Natural killer cell treated with Interleukin-12 subunit alpha and Interleukin-12 subunit beta and Interleukin-15 and Interleukin-18, amount 100 ng/mL, for 72 hours (primary cell): ENCODE measurements at regions not wholly inside any gene's neighbourhood (a gene's known extent, or its start where the extent isn't known, plus 50 kb on each side); places are given as distances from the start of the nearest gene placed in this dataset.

Source experiments
- ATAC-seq, 2 donors: fragments of 150-1000 bp; cut with Tn5 transposase in 1 of 2; sonication (Bioruptor Pico), chemical (Tn5 transposase) in 1 of 2; 2 replicates each; pipeline ENCODE4 v1.10.0; 2021
- DNase-seq: peaks from one replicate; pipeline ENCODE4 v3.0.0; 2022; ENCODE audit warnings: low spot score
- H3K27ac Mint-ChIP-seq, 2 donors: 1 replicate in 1 of 2; 2 replicates in 1 of 2; pipeline ENCODE4 v1.8.0; 2022; ENCODE audit warnings: mixed read lengths in 2 of 2, mild to moderate bottlenecking in 1 of 2, moderate library complexity in 1 of 2
- H3K27me3 Mint-ChIP-seq, 2 donors: 1 replicate in 1 of 2; 2 replicates in 1 of 2; pipeline ENCODE4 v1.8.0; 2022; ENCODE audit warnings: mixed read lengths in 2 of 2
- H3K36me3 Mint-ChIP-seq: one replicate; pipeline ENCODE4 v1.8.0; 2022; ENCODE audit warnings: mixed read lengths
- H3K4me1 Mint-ChIP-seq, 2 donors: 1 replicate in 1 of 2; 2 replicates in 1 of 2; pipeline ENCODE4 v1.8.0; 2022; ENCODE audit warnings: low read depth in 2 of 2, mixed read lengths in 2 of 2, mild to moderate bottlenecking in 1 of 2
- H3K4me3 Mint-ChIP-seq: one replicate; pipeline ENCODE4 v1.8.0; 2022; ENCODE audit warnings: mixed read lengths
- H3K9me3 Mint-ChIP-seq: 2 replicates; pipeline ENCODE4 v1.8.0; 2022; ENCODE audit warnings: mixed read lengths

- Mint-ChIP-seq H3K9me3 (peaks cover 14% of the 10 kb centered on the region), H3K4me1 (no peaks in the 10 kb centered on the region), H3K27ac (no peak overlapping the region), H3K27me3 (no peaks in the 10 kb centered on the region), H3K36me3 (no peaks in the 10 kb centered on the region), H3K4me3 (no peak overlapping the region)
- DNase-seq (no peak), ATAC-seq (no peak)
Measured at GRCh38 chr21:16873176-16873575, 639.7 kb upstream of the CXADR start.

GRCh38 chr21:16873596-16873995, 639.2 kb upstream of the CXADR start:
- Mint-ChIP-seq H3K9me3 (peaks cover 14% of the 10 kb centered on the region), H3K27ac (no peak overlapping the region), H3K4me3 (no peak overlapping the region), H3K36me3 (no peaks in the 10 kb centered on the region), H3K27me3 (no peaks in the 10 kb centered on the region), H3K4me1 (no peaks in the 10 kb centered on the region)
- no peak for DNase-seq
- no peak for ATAC-seq

GRCh38 chr21:16879479-16879878, 633.4 kb upstream of the CXADR start:
- H3K27ac Mint-ChIP-seq, result no peak overlapping the region
- no peak for DNase-seq
- no peak overlapping the region for H3K4me3 Mint-ChIP-seq
- ATAC-seq, result no peak
- no peaks in the 10 kb centered on the region for H3K4me1 Mint-ChIP-seq
- no peaks in the 10 kb centered on the region for H3K27me3 Mint-ChIP-seq
- H3K9me3 Mint-ChIP-seq, result peaks cover 37% of the 10 kb centered on the region
- H3K36me3 Mint-ChIP-seq, result peaks cover 23% of the 10 kb centered on the region

GRCh38 chr21:16891821-16892220, 621.0 kb upstream of the CXADR start:
- Mint-ChIP-seq H3K27ac (no peak overlapping the region), H3K36me3 (peaks cover 10% of the 10 kb centered on the region), H3K4me1 (no peaks in the 10 kb centered on the region), H3K9me3 (peaks cover 18% of the 10 kb centered on the region), H3K4me3 (no peak overlapping the region), H3K27me3 (no peaks in the 10 kb centered on the region)
- no peak for ATAC-seq
- no peak for DNase-seq

DNA sequence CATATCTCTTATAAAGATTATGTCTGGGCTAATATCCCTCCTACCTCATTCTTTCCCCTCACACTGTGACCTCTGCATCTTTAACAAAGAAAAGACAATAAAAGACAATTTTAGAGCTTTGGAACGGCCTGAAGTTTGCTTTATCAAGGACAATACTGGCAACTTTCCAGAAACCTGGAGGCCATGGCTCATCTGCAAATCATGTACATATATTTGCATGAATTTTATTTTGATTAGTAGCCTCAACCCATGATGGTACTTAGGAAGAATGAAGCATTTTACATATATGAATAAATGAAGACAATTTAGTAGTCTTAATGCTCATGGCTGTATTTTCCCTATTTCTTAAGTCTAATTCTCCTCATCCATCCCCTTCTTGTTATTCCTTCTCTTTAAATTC, 612.2 kb upstream of the CXADR start:
- Mint-ChIP-seq H3K36me3 (peaks cover 1% of the 10 kb centered on the region), H3K4me1 (no peaks in the 10 kb centered on the region), H3K27me3 (no peaks in the 10 kb centered on the region), H3K27ac (no peak overlapping the region), H3K4me3 (no peak overlapping the region), H3K9me3 (peaks cover 14% of the 10 kb centered on the region)
- no peak for DNase-seq
- ATAC-seq, result no peak

GRCh38 chr21:16908077-16908476, 604.8 kb upstream of the CXADR start:
- no peak overlapping the region for H3K4me3 Mint-ChIP-seq

DNA sequence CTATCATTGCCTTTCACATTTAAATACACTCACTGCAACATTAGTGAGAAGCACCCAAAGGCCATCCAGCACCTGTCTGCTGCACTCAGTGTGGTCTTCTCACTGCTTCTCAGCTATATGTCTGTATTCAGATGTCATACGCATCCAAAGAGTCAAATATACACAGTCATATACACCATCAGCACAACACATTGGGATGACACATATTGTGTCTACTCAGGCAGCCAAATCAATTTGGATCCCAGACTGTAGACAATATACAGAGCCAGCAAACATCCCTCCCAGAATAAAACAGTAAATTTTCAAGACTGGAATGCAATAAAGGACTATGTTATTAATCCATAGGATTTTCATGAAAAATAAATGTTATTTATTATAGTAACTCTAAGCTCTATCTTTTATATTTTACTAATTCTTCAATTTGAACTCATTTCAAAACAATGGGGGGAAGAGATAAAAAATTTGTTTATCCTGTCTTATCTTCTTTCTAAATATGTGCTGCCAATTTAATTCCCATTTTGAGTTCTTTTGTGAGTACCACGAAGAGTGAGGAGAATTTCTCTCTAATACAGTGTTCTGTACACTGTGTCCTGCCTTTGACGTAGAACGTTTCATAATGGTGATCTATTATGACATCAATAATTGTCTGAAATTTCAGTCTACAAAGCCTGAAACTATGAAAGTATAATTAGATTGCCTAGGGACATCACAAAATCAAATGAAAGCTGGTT, 602.2 kb upstream of the CXADR start:
- Mint-ChIP-seq H3K36me3 (peaks cover 25% of the 10 kb centered on the region), H3K9me3 (peaks cover 25% of the 10 kb centered on the region), H3K4me1 (no peaks in the 10 kb centered on the region), H3K27me3 (no peaks in the 10 kb centered on the region), H3K4me3 (no peak overlapping the region), H3K27ac (no peak overlapping the region)
- DNase-seq (no peak), ATAC-seq (no peak)

More at GRCh38 chr21:16908077-16908476, 604.8 kb upstream of the CXADR start:
- ATAC-seq (no peak), DNase-seq (no peak)
- Mint-ChIP-seq H3K27me3 (no peaks in the 10 kb centered on the region), H3K36me3 (peaks cover 12% of the 10 kb centered on the region), H3K4me1 (no peaks in the 10 kb centered on the region), H3K27ac (no peak overlapping the region), H3K9me3 (peaks cover 18% of the 10 kb centered on the region)

GRCh38 chr21:16911166-16911607, 601.7 kb upstream of the CXADR start:
- no peaks in the 10 kb centered on the region for H3K27me3 Mint-ChIP-seq
- no peak overlapping the region for H3K4me3 Mint-ChIP-seq
- H3K27ac Mint-ChIP-seq, result no peak overlapping the region
- H3K36me3 Mint-ChIP-seq, result peaks cover 21% of the 10 kb centered on the region
- no peak for ATAC-seq
- peaks cover 25% of the 10 kb centered on the region for H3K9me3 Mint-ChIP-seq
- no peaks in the 10 kb centered on the region for H3K4me1 Mint-ChIP-seq
- DNase-seq, result no peak

DNA sequence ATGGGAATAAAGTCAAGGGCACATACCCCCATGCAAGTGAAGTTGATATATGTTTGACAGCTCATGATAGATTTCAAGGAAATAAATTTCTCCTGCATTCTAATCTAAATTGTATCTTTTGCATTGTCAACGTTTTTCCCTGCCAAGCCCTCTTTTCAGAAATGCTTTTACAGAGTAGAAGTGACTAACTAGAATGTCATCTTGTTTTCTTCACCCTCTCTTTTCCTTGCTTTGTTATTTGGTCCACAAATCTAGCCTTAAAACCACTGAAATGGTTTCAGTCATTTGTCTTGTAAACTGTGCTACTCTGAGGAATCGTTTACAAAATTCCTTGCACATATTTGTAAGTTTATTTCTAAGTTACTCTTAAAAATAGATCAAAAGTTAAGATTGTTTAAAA, 600.8 kb upstream of the CXADR start:
- Mint-ChIP-seq H3K9me3 (peaks cover 19% of the 10 kb centered on the region), H3K27ac (no peak overlapping the region), H3K4me3 (no peak overlapping the region), H3K4me1 (no peaks in the 10 kb centered on the region), H3K27me3 (no peaks in the 10 kb centered on the region), H3K36me3 (peaks cover 15% of the 10 kb centered on the region)
- ATAC-seq (no peak), DNase-seq (no peak)

GRCh38 chr21:16913010-16913409, 599.8 kb upstream of the CXADR start:
- Mint-ChIP-seq H3K27ac (no peak overlapping the region), H3K27me3 (no peaks in the 10 kb centered on the region), H3K4me3 (no peak overlapping the region), H3K9me3 (peaks cover 19% of the 10 kb centered on the region), H3K36me3 (peaks cover 15% of the 10 kb centered on the region), H3K4me1 (no peaks in the 10 kb centered on the region)
- no peak for DNase-seq
- no peak for ATAC-seq

- no peak for DNase-seq
Measured at GRCh38 chr21:16928439-16928838, 584.4 kb upstream of the CXADR start.

GRCh38 chr21:16932314-16932713, 580.5 kb upstream of the CXADR start:
- Mint-ChIP-seq H3K9me3 (peaks cover 16% of the 10 kb centered on the region), H3K4me3 (no peak overlapping the region), H3K27me3 (no peaks in the 10 kb centered on the region), H3K4me1 (no peaks in the 10 kb centered on the region), H3K36me3 (no peaks in the 10 kb centered on the region), H3K27ac (no peak overlapping the region)
- ATAC-seq (no peak), DNase-seq (no peak)

More at GRCh38 chr21:16928439-16928838, 584.4 kb upstream of the CXADR start:
- Mint-ChIP-seq H3K36me3 (no peaks in the 10 kb centered on the region), H3K27ac (no peak overlapping the region), H3K9me3 (peaks cover 8% of the 10 kb centered on the region), H3K27me3 (no peaks in the 10 kb centered on the region), H3K4me3 (no peak overlapping the region), H3K4me1 (no peaks in the 10 kb centered on the region)
- ATAC-seq, result no peak

DNA sequence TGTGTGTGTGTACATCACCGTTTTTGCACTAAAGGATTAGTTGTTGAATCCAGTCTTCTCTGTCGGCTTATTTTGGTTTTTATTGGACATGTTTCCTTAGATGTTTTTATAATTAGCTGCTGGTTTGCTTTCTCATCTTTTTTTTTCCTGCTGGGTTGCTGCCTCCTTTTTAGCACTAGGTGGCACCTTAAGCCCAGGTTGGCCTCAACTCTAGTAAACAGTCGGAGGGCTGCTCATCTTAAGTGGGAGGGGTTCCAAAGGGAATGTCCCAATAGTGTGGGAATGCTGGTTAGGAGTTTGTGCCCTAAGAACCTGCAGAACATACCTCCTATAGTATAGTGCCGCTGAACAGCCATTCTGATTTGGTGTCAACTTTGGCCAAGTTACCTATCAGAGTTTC, 570.1 kb upstream of the CXADR start:
- DNase-seq, result no peak
- H3K4me3 Mint-ChIP-seq, result no peak overlapping the region
- no peak for ATAC-seq
- no peaks in the 10 kb centered on the region for H3K4me1 Mint-ChIP-seq
- no peak overlapping the region for H3K27ac Mint-ChIP-seq
- H3K36me3 Mint-ChIP-seq, result peaks cover 19% of the 10 kb centered on the region
- peaks cover 42% of the 10 kb centered on the region for H3K9me3 Mint-ChIP-seq
- no peaks in the 10 kb centered on the region for H3K27me3 Mint-ChIP-seq

- no peak for ATAC-seq
- H3K27me3 Mint-ChIP-seq, result no peaks in the 10 kb centered on the region
- H3K4me1 Mint-ChIP-seq, result no peaks in the 10 kb centered on the region
- no peak overlapping the region for H3K27ac Mint-ChIP-seq
- H3K36me3 Mint-ChIP-seq, result peaks cover 19% of the 10 kb centered on the region
- DNase-seq, result no peak
- H3K4me3 Mint-ChIP-seq, result no peak overlapping the region
- H3K9me3 Mint-ChIP-seq, result peaks cover 41% of the 10 kb centered on the region
Measured at GRCh38 chr21:16943231-16943630, 569.6 kb upstream of the CXADR start.

- Mint-ChIP-seq H3K4me1 (no peaks in the 10 kb centered on the region), H3K27me3 (no peaks in the 10 kb centered on the region), H3K4me3 (no peak overlapping the region), H3K9me3 (peaks cover 40% of the 10 kb centered on the region), H3K27ac (no peak overlapping the region), H3K36me3 (peaks cover 13% of the 10 kb centered on the region)
- ATAC-seq (no peak), DNase-seq (no peak)
Measured at GRCh38 chr21:16945580-16945979, 567.3 kb upstream of the CXADR start.
